ENCODE measurements at regions not wholly inside any gene's neighbourhood (a gene's known extent, or its start where the extent isn't known, plus 50 kb on each side); places are given as distances from the start of the nearest gene placed in this dataset.

GRCh38 chr5:111645303-111645838, 111.6 kb downstream of the NREP start:
- TF ChIP-seq FOXP1 (CRISPR knock-in tag; IDR thresholded peaks at IDR 0.05; ENCODE audit: borderline replicate concordance) = no peak
- TF ChIP-seq MAX (CRISPR knock-in tag; IDR thresholded peaks at IDR 0.05) = no peak
- no peak for TF ChIP-seq CTCF (IDR thresholded peaks at IDR 0.05)
- no peak for TF ChIP-seq MXD4 (CRISPR knock-in tag; IDR thresholded peaks at IDR 0.05; ENCODE audit: borderline replicate concordance)
- no peak for TF ChIP-seq ZNF281 (CRISPR knock-in tag; IDR thresholded peaks at IDR 0.05)
